ENCODE measurements at regions not wholly inside any gene's neighbourhood (a gene's known extent, or its start where the extent isn't known, plus 50 kb on each side); places are given as distances from the start of the nearest gene placed in this dataset.

DNA sequence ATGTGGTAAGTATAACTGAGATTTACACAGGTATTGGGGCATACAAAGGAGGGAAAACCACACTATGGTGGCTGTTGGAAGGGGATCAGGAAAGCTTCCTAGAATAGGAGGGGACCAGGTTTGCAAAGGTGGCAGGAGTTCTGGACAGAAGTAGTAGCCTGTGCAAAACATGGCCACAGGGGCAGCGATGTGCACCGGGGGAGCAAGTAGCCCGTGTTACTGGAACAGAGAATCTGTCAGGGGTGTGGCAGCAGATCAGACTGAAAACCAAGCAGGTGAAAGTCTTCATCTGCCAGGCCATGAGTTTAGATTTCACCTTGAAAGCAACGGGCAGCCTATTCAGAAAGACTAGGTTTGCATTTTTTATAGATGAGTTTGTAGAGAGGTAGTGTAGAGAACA lies 182.3 kb upstream of the LPP start:
- no peak for TF ChIP-seq POLR2A (IDR thresholded peaks at IDR 0.05; ENCODE audit: low read depth, low read length)
- no peak for TF ChIP-seq POLR2AphosphoS5 (IDR thresholded peaks at IDR 0.05; ENCODE audit: low read depth, low read length)
- no peak for TF ChIP-seq TAF1 (IDR thresholded peaks at IDR 0.05; ENCODE audit: borderline replicate concordance, low read depth, low read length)
